ENCODE measurements at regions not wholly inside any gene's neighbourhood (a gene's known extent, or its start where the extent isn't known, plus 50 kb on each side); places are given as distances from the start of the nearest gene placed in this dataset.
A peak's percentile ranks its signal among the peaks of the same experiment; 100 is the strongest.

DNA sequence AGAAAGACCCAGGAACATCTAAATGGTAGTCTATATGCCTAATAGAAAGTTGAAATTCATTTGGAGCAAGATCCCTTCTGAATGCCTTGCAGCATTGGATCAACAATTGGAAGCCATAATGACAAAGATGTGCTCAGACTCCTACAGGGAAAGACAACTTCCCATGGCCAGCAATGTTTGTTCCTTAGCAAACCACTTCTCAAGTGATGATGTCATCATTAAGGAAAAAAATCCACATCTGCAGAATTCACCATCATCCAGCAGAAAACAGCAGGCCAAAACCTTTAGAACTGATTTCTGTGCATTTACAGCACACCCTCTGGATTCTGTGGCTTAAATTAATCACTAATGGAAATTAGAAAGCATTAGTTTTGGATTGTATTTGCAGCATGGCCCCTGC is 82.4 kb upstream of the ZIC3 start:
- H3K27ac Mint-ChIP-seq, result no peak overlapping the region
- H3K36me3 Mint-ChIP-seq (ENCODE audit: low read depth), result no peaks in the 10 kb centered on the region
- H3K4me3 Mint-ChIP-seq, result no peak overlapping the region
- no peaks in the 10 kb centered on the region for H3K9me3 Mint-ChIP-seq
- no peaks in the 10 kb centered on the region for H3K27me3 Mint-ChIP-seq (ENCODE audit: low read depth)
- H3K4me1 Mint-ChIP-seq (ENCODE audit: low read depth), result no peaks in the 10 kb centered on the region

- no peaks in the 10 kb centered on the region for H3K36me3 Mint-ChIP-seq (ENCODE audit: low read depth)
- no peaks in the 10 kb centered on the region for H3K9me3 Mint-ChIP-seq
- H3K27me3 Mint-ChIP-seq (ENCODE audit: low read depth), result no peaks in the 10 kb centered on the region
- H3K4me3 Mint-ChIP-seq, result no peak overlapping the region
- no peaks in the 10 kb centered on the region for H3K4me1 Mint-ChIP-seq (ENCODE audit: low read depth)
- H3K27ac Mint-ChIP-seq, result no peak overlapping the region
Measured at GRCh38 chrX:137482136-137482535, 83.8 kb upstream of the ZIC3 start.

DNA sequence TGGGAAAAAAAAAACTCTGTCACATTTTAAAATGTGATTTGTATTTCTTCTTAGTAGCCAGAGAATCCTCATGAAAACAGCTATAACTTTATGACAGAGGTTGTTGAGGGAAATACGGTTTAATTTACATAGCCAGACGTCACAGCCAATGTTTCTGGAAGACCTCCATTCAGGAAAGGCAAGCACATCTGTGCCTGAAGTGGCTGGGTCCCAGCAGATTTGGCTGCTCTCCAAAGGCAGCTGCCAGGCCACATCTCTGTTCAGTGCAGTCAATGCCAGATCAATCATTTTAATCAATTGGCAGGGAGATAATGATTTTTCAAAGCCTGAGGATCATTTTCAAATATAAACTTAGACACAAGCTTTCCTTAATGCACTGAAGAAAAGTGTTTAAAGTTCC is 86.5 kb upstream of the ZIC3 start:
- H3K9me3 Mint-ChIP-seq, result no peaks in the 10 kb centered on the region
- H3K27ac Mint-ChIP-seq, result no peak overlapping the region
- H3K4me3 Mint-ChIP-seq, result no peak overlapping the region
- H3K27me3 Mint-ChIP-seq (ENCODE audit: low read depth), result no peaks in the 10 kb centered on the region
- H3K4me1 Mint-ChIP-seq (ENCODE audit: low read depth), result no peaks in the 10 kb centered on the region
- H3K36me3 Mint-ChIP-seq (ENCODE audit: low read depth), result no peaks in the 10 kb centered on the region

DNA sequence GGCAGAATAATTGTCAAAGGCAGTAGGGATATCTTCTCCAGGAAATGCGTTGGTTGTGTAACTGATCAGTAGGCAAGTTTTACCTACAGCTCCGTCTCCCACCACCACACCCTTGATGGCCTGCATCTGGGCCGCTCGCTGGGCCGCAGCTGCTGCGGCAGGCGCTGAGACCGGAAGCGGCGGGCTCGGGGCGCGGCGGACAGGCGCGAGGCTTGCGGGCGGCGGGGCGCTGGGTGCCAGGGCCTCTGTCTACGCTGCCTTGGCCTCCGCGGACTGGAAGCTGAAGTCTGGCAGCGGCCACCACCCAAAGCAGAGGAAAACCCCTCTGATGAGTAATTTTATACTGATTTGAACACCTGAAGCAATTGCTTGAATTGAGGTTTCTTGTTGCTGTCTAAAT is 124.2 kb upstream of the ZIC3 start:
- Mint-ChIP-seq H3K36me3 (ENCODE audit: low read depth) (no peaks in the 10 kb centered on the region), H3K27ac (no peak overlapping the region), H3K4me1 (ENCODE audit: low read depth) (no peaks in the 10 kb centered on the region), H3K9me3 (no peaks in the 10 kb centered on the region), H3K4me3 (no peak overlapping the region), H3K27me3 (ENCODE audit: low read depth) (no peaks in the 10 kb centered on the region)

- no peaks in the 10 kb centered on the region for H3K4me1 Mint-ChIP-seq (ENCODE audit: low read depth)
- no peak overlapping the region for H3K27ac Mint-ChIP-seq
- no peaks in the 10 kb centered on the region for H3K9me3 Mint-ChIP-seq
- H3K4me3 Mint-ChIP-seq, result no peak overlapping the region
- no peaks in the 10 kb centered on the region for H3K36me3 Mint-ChIP-seq (ENCODE audit: low read depth)
- peaks cover 34% of the 10 kb centered on the region for H3K27me3 Mint-ChIP-seq (ENCODE audit: low read depth)
Measured at GRCh38 chrX:137432609-137433008, 133.3 kb upstream of the ZIC3 start.

GRCh38 chrX:137431693-137432488 is 134.0 kb upstream of the ZIC3 start:
- Mint-ChIP-seq H3K27ac (no peak overlapping the region), H3K4me1 (ENCODE audit: low read depth) (no peaks in the 10 kb centered on the region), H3K36me3 (ENCODE audit: low read depth) (no peaks in the 10 kb centered on the region), H3K4me3 (no peak overlapping the region), H3K9me3 (no peaks in the 10 kb centered on the region), H3K27me3 (ENCODE audit: low read depth) (peaks cover 38% of the 10 kb centered on the region)

DNA sequence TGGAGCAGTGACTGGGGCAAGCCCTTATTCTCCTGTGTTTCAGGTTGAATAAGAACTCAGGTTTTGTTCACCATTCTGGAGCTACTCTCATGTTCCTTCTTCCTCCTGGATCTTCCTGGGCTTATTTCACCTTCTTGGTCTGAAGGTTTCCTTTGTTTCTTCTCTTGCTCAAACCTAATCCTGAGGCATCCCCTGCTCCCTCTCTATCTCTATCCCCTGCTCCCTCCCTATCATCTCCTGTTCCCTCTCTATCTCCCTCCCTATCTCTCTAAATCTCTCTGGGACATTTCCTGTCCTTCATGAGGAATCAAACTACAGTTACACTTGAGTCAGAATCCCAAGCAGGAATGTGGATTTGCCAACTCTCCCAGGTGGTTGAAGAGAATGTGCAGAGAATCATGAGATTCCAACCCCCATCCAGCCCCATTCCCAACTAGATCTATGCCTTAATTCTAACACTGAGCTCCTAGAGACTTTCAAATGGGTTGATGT is 134.9 kb upstream of the ZIC3 start:
- Mint-ChIP-seq H3K9me3 (no peaks in the 10 kb centered on the region), H3K36me3 (ENCODE audit: low read depth) (no peaks in the 10 kb centered on the region), H3K4me3 (no peak overlapping the region), H3K27ac (no peak overlapping the region), H3K4me1 (ENCODE audit: low read depth) (peaks cover 2% of the 10 kb centered on the region), H3K27me3 (ENCODE audit: low read depth) (peaks cover 46% of the 10 kb centered on the region)

- Mint-ChIP-seq H3K27ac (no peak overlapping the region), H3K4me1 (ENCODE audit: low read depth) (peaks cover 2% of the 10 kb centered on the region), H3K27me3 (ENCODE audit: low read depth) (peaks cover 52% of the 10 kb centered on the region), H3K4me3 (no peak overlapping the region), H3K36me3 (ENCODE audit: low read depth) (no peaks in the 10 kb centered on the region), H3K9me3 (no peaks in the 10 kb centered on the region)
Measured at GRCh38 chrX:137430301-137430700, 135.6 kb upstream of the ZIC3 start.

- Mint-ChIP-seq H3K4me3 (no peak overlapping the region), H3K27ac (no peak overlapping the region), H3K4me1 (ENCODE audit: low read depth) (peaks cover 2% of the 10 kb centered on the region), H3K27me3 (ENCODE audit: low read depth) (peaks cover 64% of the 10 kb centered on the region), H3K36me3 (ENCODE audit: low read depth) (no peaks in the 10 kb centered on the region), H3K9me3 (no peaks in the 10 kb centered on the region)
Measured at GRCh38 chrX:137428766-137429591, 136.9 kb upstream of the ZIC3 start.

GRCh38 chrX:137428221-137428661 is 137.7 kb upstream of the ZIC3 start:
- no peaks in the 10 kb centered on the region for H3K9me3 Mint-ChIP-seq

GRCh38 chrX:137427816-137428215 is 138.1 kb upstream of the ZIC3 start:
- Mint-ChIP-seq H3K27ac (no peak overlapping the region), H3K9me3 (no peaks in the 10 kb centered on the region), H3K27me3 (ENCODE audit: low read depth) (peaks cover 72% of the 10 kb centered on the region), H3K36me3 (ENCODE audit: low read depth) (no peaks in the 10 kb centered on the region), H3K4me3 (peak overlapping the region; percentile 53), H3K4me1 (ENCODE audit: low read depth) (peaks cover 2% of the 10 kb centered on the region)

More at GRCh38 chrX:137428221-137428661, 137.7 kb upstream of the ZIC3 start:
- H3K36me3 Mint-ChIP-seq (ENCODE audit: low read depth), result no peaks in the 10 kb centered on the region
- H3K27me3 Mint-ChIP-seq (ENCODE audit: low read depth), result peaks cover 69% of the 10 kb centered on the region
- no peak overlapping the region for H3K27ac Mint-ChIP-seq
- peaks cover 2% of the 10 kb centered on the region for H3K4me1 Mint-ChIP-seq (ENCODE audit: low read depth)
- H3K4me3 Mint-ChIP-seq, result no peak overlapping the region

DNA sequence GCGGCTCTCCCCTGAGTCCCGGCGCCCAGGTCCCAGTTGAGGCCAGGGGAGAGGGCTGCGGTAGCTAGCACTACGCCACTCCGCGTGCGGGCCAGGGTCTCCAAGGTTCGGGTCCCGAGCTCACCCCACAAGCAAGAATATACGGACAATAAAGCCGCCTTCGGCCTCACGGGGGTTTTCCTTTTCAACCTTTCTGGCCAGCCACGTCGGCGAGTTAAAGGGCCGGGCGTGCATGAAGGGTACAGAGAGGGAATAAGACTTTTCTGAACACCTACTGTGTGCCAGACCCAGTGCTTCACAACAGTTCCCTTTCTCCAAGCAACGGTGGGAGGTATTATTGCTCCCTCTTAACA is 138.5 kb upstream of the ZIC3 start:
- peaks cover 72% of the 10 kb centered on the region for H3K27me3 Mint-ChIP-seq (ENCODE audit: low read depth)
- H3K4me1 Mint-ChIP-seq (ENCODE audit: low read depth), result peaks cover 2% of the 10 kb centered on the region
- no peak overlapping the region for H3K27ac Mint-ChIP-seq
- peak overlapping the region; percentile 53 for H3K4me3 Mint-ChIP-seq
- no peaks in the 10 kb centered on the region for H3K9me3 Mint-ChIP-seq
- no peaks in the 10 kb centered on the region for H3K36me3 Mint-ChIP-seq (ENCODE audit: low read depth)

- H3K27ac Mint-ChIP-seq, result peak overlapping the region; percentile 24
- no peaks in the 10 kb centered on the region for H3K36me3 Mint-ChIP-seq (ENCODE audit: low read depth)
- H3K9me3 Mint-ChIP-seq, result no peaks in the 10 kb centered on the region
- peak overlapping the region; percentile 23 for H3K4me3 Mint-ChIP-seq
- peaks cover 72% of the 10 kb centered on the region for H3K27me3 Mint-ChIP-seq (ENCODE audit: low read depth)
- peaks cover 2% of the 10 kb centered on the region for H3K4me1 Mint-ChIP-seq (ENCODE audit: low read depth)
Measured at GRCh38 chrX:137426695-137427425, 139.1 kb upstream of the ZIC3 start.

DNA sequence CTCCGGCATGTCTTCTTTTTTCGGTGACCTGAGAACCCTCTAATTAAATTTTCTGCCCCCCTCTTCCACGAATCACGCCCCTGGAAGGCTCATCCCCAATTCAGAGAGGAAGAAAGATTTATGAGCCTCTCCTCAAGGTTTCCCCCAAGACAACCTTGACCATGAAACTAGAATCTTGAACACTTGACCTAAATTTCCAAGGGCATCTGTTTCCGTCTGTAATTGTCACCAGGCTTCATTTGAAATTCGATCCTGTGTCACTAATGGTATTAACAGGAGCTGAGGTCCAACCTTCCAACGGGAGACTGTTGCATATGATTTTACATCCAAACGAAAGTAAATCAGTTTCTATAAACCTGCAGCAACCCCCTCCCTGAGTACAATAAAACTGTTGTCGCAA is 139.9 kb upstream of the ZIC3 start:
- no peak overlapping the region for H3K27ac Mint-ChIP-seq
- no peaks in the 10 kb centered on the region for H3K36me3 Mint-ChIP-seq (ENCODE audit: low read depth)
- H3K9me3 Mint-ChIP-seq, result no peaks in the 10 kb centered on the region
- H3K4me3 Mint-ChIP-seq, result no peak overlapping the region
- peaks cover 69% of the 10 kb centered on the region for H3K27me3 Mint-ChIP-seq (ENCODE audit: low read depth)
- H3K4me1 Mint-ChIP-seq (ENCODE audit: low read depth), result peaks cover 2% of the 10 kb centered on the region
